Psoas muscle (tissue), 7 donors: ENCODE measurements at regions not wholly inside any gene's neighbourhood (a gene's known extent, or its start where the extent isn't known, plus 50 kb on each side); places are given as distances from the start of the nearest gene placed in this dataset.

ENCODE experiments used
- ATAC-seq, 4 donors: fragments of 200-7000 bp; cut with Tn5 transposase; one replicate each; pipeline ENCODE4 v1.9.1; 2020; ENCODE audit warnings: moderate library complexity in 3 of 4, mild to moderate bottlenecking in 2 of 4
- DNase-seq, 2 donors: peaks; one replicate each; pipeline ENCODE4 v3.0.0-alpha.2; 2020
- H3K27ac ChIP-seq: fragments of 200-600 bp; one replicate; pipeline ENCODE4 v1.8.0; 2022
- H3K27me3 ChIP-seq, 3 donors: fragments of 200-600 bp in 1 of 3; one replicate each; pipeline versions ENCODE4 v1.6.1 to v1.8.0; 2013 to 2022; ENCODE audit warnings: low read length in 2 of 3, mild to moderate bottlenecking in 2 of 3, moderate library complexity in 1 of 3; ENCODE audit not compliant: insufficient read depth in 3 of 3
- H3K36me3 ChIP-seq, 2 donors: fragments of 200-600 bp in 1 of 2; one replicate each; pipeline versions ENCODE4 v1.6.1 to v1.8.0; 2013 to 2022; ENCODE audit warnings: low read depth in 1 of 2, mild to moderate bottlenecking in 1 of 2, moderate library complexity in 1 of 2; ENCODE audit not compliant: insufficient read depth in 1 of 2
- H3K4me1 ChIP-seq: fragments of 200-600 bp; one replicate; pipeline ENCODE4 v1.8.0; 2022
- H3K4me3 ChIP-seq: fragments of 200-600 bp; one replicate; pipeline ENCODE4 v1.8.0; 2022; ENCODE audit warnings: mild to moderate bottlenecking
- H3K9me3 ChIP-seq: fragments of 200-600 bp; one replicate; pipeline ENCODE4 v1.8.0; 2022
- WGBS, 3 donors: extraction: QIAGEN DNeasy Blood & Tissue Kit; methylation state at CpG; one replicate each; pipeline versions ENCODE4 v1.1.6 to v1.1.7; 2013; 5-methylcytosine and 5-hydroxymethylcytosine counted together
- intact Hi-C, 2 donors: fragments of 100-400 bp; cut with DNase I; formaldehyde crosslinking; loops; one replicate each; pipeline versions ENCODE4 v1.11.0 to v1.14.2; 2022
- TF ChIP-seq, protein P1 (sequence below): fragments of 200-600 bp; IDR thresholded peaks from one replicate; pipeline ENCODE4 v1.8.0; 2022; ENCODE audit warnings: antibody characterized with exemption
- donor health status: healthy with polysubstance abuse.
- donor health status: DM: no; HTN: no; CAD: no; lungs with moderate emphysema.
- donor health status: Bipolar disorder and iron deficiency.
- donor health status: healthy.
- donor health status: DM: yes; HTN: yes; CAD: no.
- donor health status: DM: no; HTN: no; CAD: no.
- donor health status: DM: yes; HTN: yes; CAD: no.

DNA sequence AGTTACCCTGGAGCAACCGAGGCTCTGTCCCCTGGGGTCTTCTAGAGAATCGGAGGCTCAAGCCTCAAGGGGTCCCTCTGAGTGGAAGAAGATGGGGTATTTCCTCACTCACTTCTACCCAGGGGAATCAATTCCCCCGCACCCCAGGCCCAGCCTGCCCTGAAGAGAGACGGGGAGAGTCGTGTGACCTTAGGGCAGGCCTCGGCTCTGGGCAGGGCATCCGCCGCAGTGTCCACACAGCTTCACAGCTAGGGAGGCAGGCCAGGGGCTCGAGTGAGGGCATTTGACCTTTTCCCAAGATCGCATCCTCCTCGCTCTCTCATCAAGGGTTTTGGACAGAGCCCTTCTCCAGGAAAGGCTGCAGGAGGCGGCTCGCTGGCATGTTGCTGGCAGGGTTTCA, 57.9 kb upstream of the CNOT6 start:
- WGBS, 3 donors: 66 to 69% (median 67%) methylated on average over 12 to 13 of the region's 13 CpGs
- Histone ChIP-seq H3K9me3 (no peaks in the 10 kb centered on the region), H3K27me3 (peaks cover 0 to 4% (median 2%) of the 10 kb centered on the region in 3 donors), H3K4me3 (no peak overlapping the region), H3K27ac (no peak overlapping the region), H3K4me1 (no peaks in the 10 kb centered on the region), H3K36me3 (no peaks in the 10 kb centered on the region)
- TF ChIP-seq, protein P1, sequence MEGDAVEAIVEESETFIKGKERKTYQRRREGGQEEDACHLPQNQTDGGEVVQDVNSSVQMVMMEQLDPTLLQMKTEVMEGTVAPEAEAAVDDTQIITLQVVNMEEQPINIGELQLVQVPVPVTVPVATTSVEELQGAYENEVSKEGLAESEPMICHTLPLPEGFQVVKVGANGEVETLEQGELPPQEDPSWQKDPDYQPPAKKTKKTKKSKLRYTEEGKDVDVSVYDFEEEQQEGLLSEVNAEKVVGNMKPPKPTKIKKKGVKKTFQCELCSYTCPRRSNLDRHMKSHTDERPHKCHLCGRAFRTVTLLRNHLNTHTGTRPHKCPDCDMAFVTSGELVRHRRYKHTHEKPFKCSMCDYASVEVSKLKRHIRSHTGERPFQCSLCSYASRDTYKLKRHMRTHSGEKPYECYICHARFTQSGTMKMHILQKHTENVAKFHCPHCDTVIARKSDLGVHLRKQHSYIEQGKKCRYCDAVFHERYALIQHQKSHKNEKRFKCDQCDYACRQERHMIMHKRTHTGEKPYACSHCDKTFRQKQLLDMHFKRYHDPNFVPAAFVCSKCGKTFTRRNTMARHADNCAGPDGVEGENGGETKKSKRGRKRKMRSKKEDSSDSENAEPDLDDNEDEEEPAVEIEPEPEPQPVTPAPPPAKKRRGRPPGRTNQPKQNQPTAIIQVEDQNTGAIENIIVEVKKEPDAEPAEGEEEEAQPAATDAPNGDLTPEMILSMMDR: no peak
- ATAC-seq (no peak), DNase-seq (no peak)
- intact Hi-C loops: no loop called here

DNA sequence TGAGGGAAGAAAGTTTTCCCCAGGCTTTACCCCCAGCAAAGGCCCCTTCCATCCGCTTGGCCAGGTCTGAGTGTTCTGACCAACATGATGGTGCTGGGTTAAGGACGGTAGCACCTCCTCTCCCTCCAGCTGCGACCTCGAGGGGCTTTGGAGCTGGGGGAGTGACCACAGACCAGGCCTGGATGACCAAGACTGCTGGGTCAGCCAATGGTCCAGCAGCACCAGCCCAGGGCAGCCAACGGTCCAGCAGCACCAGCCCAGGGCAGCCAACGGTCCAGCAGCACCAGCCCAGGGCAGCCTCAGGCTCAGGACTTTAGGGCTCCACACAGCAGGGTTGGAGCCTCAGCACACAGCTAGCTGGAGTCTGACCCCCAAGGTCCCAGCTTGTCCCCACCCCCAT, 57.2 kb upstream of the CNOT6 start:
- ATAC-seq: no peak
- 46 to 57% (median 56%) methylated on average over 6 of the region's 6 CpGs for WGBS, 3 donors
- H3K4me3 ChIP-seq: no peak overlapping the region

DNA sequence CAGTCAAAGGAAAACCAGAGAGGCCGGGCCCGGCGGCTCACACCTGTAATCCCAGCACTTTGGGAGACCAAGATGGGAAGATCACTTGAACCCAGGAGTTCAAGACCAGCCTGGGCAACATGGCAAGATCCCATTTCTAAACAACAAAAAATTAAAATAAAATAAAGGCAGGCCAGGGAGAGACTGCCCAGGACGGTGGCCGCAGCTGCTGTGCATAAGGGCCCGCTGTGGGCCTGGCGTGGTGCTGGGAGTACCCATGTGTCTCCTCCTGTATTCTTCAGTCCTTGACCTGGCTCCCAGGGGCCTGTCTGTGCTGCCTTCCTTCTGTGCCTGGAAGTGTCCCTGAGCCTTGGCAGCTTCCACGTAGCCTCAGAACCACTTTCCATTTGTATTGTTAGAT, 56.8 kb upstream of the CNOT6 start:
- H3K9me3 ChIP-seq: no peaks in the 10 kb centered on the region
- H3K4me1 ChIP-seq: no peaks in the 10 kb centered on the region
- TF ChIP-seq, protein P1: no peak
- H3K4me3 ChIP-seq: no peak overlapping the region
- intact Hi-C loops: no loop called here
- DNase-seq (no peak), ATAC-seq (no peak)
- H3K36me3 ChIP-seq: no peaks in the 10 kb centered on the region
- H3K27me3 ChIP-seq: peaks cover 0 to 4% (median 2%) of the 10 kb centered on the region in 3 donors
- no peak overlapping the region for H3K27ac ChIP-seq
- WGBS, 3 donors: 82 to 94% (median 89%) methylated on average over 8 of the region's 8 CpGs

More for the DNA sequence above, 57.2 kb upstream of the CNOT6 start:
- peaks cover 0 to 4% (median 2%) of the 10 kb centered on the region in 3 donors for H3K27me3 ChIP-seq
- TF ChIP-seq, protein P1: no peak
- intact Hi-C loops: no loop called here
- H3K9me3 ChIP-seq: no peaks in the 10 kb centered on the region
- H3K36me3 ChIP-seq: no peaks in the 10 kb centered on the region
- DNase-seq: no peak
- H3K4me1 ChIP-seq: no peaks in the 10 kb centered on the region
- H3K27ac ChIP-seq: no peak overlapping the region

DNA sequence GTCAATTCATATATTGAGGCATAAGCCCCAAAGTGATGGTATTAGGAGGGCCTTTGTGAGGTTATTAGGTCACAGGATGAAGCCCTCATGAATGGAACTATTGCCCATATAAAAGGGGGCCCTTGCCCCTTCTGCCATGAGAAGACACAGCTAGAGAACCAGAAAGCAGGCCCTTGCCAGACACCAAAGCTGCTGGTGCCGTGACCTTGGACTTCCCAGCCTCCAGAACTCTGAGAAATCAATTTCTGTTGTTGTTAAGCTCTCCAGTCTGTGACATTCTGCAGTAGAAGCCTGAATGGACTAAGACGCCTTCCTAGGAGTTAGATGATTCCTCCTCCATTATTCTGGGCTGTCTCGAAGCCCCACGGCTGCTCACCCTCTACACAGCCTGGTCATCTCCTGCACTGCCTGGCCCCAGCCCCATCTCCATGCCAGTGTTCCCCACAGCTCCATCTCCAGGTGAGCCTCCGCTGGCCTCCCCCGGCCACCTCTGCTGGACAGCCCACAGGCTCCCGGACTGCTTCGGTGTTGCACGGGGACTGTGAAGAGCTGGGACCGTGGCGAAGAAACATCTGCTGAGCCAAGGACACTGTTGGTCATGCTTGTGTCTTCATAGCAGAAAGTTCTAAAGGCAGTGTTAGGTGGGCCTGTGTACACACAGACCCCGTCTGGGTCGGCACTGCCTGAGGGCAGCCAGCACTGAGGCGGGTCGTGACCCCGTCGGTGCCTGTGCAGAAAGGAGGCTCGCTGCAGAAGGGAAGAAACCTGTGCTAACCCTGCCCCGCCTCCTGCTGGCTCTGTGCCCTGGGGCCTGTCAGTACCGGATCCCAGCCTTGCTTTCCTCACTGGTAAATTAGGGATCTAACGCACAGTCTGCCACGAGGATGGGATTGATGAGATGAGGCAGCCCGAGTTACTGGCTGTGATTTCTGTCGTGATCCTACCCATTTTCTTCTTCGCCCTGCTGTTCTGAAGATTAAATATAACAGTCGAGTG, 55.1 kb upstream of the CNOT6 start:
- TF ChIP-seq, protein P1: no peak
- H3K36me3 ChIP-seq: no peaks in the 10 kb centered on the region
- no peak overlapping the region for H3K27ac ChIP-seq
- intact Hi-C loops: no loop called here
- H3K4me3 ChIP-seq: no peak overlapping the region
- H3K4me1 ChIP-seq: no peaks in the 10 kb centered on the region
- peaks cover 0 to 4% (median 2%) of the 10 kb centered on the region in 3 donors for H3K27me3 ChIP-seq
- no peak for DNase-seq
- no peak for ATAC-seq
- 80 to 81% (median 81%) methylated on average over 22 to 26 of the region's 26 CpGs for WGBS, 3 donors
- peaks cover under 1% of the 10 kb centered on the region for H3K9me3 ChIP-seq
